GM19395 (cell line): ENCODE measurements at regions not wholly inside any gene's neighbourhood (a gene's known extent, or its start where the extent isn't known, plus 50 kb on each side); places are given as distances from the start of the nearest gene placed in this dataset.
"Not testable (repeated sequence)": the region's sequence is repeated elsewhere in the genome, so short reads cannot be mapped to it uniquely, and the experiment has no call there.

Source experiments
- ATAC-seq: cut with Tn5 transposase; IDR thresholded peaks from one replicate; pipeline ENCODE4 v1.9.1; 2021; ENCODE audit warnings: mild to moderate bottlenecking, moderate library complexity; ENCODE audit not compliant: unreplicated experiment

DNA sequence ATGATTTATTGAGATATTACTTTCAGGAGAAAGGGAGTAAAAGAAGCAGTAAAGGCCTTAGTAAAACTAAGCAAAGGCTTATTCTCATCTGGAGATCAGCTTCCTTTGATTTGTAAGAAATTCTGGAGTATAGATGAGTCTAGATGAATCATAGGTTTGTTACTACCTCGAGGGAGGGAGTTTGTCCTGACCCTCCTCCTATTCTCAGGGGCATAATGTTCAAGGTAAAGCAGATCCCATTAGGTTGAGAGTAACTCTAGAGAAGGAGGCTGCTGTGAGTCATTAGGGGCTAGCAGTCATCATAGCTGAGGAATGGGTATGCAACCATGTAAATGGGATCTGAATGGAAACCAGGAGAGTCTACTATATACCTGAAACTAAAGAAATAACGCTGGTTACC is 155.5 kb upstream of the MOCS2 start:
- ATAC-seq = no peak

DNA sequence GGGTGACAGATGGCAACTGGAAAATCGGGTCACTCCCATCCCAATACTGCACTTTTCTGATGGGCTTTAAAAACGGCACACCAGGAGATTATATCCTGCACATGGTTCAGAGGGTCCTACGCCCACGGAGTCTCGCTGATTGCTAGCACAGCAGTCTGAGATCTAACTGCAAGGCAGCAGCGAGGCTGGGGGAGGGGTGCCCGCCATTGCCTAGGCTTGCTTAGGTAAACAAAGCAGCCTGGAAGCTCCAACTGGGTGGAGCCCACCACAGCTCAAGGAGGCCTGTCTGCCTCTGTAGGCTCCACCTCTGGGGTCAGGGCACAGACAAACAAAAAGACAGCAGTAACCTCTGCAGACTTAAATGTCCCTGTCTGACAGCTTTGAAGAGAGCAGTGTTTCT is 158.7 kb upstream of the MOCS2 start:
- ATAC-seq = not testable (repeated sequence)

DNA sequence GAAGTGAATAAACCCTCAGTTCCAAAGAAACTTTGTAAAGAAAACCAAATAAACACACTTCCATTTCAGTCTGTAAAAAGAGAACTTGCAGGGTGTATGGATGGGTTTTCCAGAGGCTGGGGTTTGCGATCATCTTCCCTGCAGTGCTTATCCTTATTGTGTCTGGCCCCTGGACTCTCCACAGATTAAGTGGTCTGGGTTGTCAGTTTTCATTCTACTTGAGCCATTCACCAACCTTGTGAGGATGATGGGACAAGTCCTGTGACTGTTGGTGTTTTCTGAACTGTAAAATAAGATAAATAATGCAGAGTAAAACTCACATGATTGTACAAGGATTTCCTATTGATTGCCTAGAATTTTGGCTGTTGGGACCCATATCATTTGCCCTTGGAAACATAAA is 166.1 kb upstream of the MOCS2 start:
- no peak for ATAC-seq

DNA sequence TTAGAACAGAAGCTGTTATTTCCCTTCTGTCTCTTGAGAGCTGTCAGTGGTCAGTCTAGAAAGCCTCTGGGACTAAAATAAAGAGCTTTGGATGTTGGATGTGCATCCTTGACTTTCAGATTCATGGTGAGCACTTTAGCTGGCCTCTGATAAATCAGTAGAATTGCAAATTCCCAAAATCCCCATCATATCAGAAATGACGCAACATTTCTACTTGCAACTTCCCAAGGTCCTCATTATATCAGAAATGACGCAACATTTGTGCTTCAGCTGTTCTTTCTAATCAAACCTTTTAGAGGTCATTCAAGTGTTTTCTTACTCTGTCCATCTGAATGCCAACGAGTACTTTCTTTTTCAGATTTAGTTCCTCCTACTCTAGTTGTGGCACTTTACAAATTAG is 167.3 kb upstream of the MOCS2 start:
- no peak for ATAC-seq

DNA sequence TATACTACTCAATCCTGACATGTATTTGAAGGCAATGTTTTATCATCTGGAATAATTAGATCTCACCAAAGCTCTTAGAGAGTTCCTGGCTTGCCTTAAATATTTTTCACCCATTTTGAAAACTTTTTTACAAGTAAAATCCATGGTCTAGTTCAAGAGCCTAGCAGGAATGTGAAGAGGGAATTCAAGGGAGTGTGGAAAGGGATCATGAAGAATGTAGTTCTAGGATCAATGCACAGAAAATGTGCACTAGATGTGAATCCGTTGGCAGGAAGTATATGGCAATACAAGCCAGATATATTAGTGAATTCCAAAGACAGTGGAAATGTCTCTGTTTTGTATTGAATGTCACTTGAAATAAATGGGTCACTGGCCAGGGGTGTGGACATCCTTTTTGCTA is 167.9 kb upstream of the MOCS2 start:
- ATAC-seq = no peak

DNA sequence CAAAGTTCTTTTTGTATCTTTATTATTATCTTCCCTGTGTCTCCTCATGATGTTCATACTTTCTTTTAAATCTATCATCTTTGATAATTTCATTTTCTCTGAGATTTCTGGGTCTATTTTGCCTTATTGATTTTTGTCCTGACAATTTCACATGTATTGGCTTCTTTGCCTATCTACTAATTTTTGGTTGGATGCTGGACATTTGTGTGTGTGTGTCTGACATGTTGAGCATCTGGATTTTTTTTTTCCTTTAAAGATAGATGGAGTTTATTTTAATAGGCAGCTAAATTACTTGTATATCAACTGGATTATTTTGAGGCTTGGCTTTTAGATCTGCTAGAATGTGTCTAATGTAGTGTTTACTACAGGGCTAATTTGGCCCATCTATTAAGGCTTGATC is 178.0 kb upstream of the MOCS2 start:
- no peak for ATAC-seq

DNA sequence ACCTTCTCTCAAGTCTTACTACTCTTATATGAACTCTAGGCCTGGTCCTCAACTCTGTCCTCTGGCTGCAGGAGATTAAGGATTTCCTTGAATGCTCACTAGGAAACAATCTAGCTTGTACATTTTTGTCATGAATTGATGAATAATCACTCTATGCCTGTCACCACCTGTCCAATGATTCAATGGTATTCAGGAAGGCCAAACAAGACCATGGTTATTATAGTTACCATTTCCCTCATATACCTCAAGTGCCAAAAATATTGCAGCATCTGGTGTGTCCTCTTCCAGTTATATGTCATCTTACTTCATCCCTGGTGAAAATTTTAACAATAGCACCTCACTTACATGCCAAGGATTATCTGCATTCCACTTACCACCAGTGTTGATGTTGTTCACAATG is 179.0 kb upstream of the MOCS2 start:
- no peak for ATAC-seq

DNA sequence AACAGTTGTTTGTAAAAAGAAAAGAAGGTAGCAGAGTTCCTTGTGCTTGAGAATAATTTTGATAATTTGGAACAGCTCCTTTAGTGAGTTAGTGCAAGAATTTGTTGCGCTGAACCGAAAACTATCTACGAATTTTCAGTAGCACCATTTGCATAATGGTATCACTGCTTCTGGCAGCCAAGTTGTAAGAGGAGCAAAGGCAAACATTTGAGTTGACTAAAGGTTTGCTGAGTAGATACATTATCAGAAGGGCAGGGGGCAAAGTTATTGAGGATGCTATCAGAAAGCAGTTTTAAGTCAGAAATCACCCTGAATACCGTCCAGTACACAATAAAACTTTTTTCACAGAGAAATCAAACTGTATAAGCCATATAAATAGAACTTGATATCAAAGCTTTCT is 181.5 kb upstream of the MOCS2 start:
- no peak for ATAC-seq

DNA sequence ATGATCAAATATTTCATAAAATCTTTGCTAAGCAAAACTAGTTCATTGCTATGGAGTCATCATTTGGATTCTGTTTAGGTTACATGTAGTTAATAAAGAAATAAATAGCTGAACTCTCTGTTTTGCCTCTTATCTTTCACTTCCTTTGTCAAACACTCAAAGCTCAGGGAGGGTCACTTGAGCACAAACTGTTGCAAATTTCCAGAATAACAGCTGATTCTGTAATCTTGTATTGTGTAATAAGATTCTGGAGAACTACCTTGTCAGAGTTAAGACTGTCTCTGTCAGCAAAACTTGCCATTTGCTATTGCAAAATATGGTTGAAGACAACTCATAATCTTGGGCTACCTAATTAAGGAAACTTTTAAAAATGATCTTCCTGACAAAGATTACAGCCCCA is 182.0 kb upstream of the MOCS2 start:
- ATAC-seq = no peak

DNA sequence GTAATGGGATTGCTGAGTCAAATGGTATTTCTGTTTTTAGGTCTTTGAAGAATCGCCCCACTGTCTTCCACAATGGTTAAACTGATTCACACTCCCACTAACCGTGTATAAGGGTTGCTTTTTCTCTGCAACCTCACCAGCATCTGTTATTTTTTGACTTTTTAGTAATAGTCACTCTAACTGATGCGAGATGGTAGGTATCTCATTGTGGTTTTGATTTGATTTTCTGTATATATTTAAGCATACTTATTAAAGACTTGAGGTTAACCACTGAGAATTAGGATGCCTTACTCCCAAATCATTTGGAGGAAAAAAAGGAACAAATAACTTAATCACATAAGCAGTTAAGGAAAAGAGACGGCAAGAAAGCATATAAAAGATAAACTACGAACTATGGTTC is 181.6 kb upstream of the FST start:
- no peak for ATAC-seq

DNA sequence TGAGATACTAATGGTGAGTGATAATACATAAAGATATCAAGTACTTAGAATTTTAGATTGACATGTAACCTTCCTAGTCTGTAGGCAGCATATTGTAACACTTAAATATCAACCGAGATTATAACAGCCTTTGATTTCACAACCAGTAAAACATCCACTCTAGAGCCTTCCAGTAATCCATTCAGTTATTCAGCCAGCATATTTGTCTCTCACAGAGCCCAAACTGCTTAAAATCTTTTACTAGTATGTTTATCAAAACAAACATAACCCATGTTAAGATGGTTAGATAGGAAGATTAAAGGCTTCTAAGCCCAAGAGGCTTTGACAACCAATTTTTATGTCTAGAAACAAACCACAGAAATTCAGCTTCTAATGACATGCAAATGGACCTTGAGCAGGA is 177.9 kb upstream of the FST start:
- ATAC-seq = no peak

DNA sequence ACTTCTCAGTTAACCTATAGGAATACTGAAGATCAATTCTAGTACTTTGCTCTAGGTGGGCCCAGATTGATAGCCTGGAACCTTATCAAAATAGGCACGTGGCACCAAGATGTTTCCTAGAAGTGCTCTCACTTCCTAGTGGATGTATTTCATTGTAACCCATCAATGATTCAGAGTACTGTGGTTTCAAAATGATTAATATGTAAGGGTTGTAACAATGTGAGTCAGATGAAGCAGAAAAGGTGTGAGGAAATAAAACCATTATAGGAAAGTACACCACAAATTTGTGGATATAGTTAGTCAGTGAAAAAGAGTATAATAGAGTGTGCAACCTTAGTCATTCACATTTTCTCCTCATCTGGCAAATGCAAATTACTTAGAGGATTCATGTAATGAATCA is 177.3 kb upstream of the FST start:
- ATAC-seq = no peak

DNA sequence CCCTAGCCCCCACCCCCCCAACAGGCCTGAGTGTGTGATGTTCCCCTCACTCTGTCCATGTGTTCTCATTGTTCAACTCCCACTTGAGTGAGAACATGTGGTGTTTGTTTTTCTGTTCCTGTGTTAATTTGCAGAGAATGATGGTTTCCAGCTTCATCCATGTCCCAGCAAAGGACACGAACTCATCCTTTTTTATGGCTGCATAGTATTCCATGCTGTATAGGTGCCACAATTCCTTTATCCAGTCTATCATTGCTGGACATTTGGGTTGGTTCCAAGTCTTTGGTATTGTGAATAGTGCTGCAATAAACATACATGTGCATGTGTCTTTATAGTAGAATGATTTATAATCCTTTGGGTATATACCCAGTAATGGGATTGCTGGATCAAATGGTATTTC is 175.1 kb upstream of the FST start:
- ATAC-seq = not testable (repeated sequence)

DNA sequence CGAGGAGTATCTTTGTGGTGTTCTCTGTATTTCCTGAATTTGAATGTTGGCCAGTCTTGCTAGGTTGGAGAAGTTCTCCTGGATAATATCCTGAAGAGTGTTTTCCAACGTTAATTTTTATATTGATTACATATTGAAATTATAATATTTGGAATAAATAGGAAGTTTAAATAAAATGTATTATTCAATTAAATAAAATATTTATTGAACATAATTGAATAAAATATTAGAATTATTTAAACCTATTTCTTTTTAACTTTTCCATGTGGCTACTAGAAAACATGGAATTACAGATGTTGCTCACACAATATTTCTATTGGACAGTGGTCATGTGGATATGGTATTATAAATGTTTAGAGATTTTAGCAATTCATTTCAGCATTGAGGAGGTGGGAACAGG is 170.8 kb upstream of the FST start:
- no peak for ATAC-seq

DNA sequence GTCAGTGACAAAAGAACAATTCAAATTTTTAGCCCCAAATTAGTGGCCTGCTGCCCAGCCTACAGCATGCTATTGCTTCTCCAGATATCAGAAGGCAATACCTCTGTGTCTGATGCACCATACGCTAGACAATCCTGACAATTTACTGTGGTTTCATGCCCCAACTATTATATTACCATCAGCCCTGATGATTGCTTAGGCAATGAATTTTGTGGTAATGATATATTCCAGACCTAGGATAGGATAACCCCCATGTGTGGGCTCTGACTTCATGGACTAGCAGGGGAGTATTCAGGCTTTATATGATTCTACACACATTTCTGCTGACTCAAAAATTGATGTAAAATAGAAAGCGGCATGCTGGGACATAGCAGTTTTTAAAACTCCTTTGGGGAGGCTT is 168.7 kb upstream of the FST start:
- no peak for ATAC-seq

DNA sequence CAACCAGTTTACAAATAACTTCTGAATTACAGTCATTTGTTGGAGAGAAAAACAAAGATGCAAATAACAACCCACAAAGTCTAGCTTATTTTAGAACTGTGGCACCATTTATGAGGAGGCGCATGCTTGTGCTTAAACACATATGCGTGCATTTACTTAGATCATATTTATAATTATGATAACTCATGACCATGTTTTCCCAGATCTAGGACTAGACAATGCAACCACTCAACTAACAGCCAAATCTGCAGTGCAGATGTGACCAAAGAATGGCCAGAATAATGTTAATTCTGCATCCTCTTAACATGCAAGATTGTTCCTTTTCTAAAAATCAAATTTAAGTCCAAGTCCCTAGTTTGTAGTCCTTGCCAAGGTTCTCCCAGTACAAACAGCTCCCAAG is 167.3 kb upstream of the FST start:
- ATAC-seq = no peak

DNA sequence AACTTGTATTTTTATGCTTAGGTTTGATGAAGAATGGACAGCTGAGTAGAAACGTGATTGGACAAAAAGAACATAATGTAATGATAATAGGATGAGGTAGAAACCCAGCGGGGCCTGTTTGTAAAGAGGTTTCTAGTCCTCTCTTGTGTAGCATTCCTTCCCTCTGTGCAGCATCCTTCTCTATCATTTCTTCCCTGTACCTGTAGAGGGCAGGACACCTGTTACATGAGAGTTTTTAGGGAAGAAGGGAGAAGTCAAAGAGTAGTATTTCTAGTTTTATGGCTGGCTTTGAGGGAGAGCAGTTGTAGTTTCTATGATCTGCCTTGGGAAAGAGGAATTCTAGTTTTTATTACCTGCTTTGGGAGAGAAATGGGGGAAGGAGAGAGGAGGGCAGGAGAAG is 162.1 kb upstream of the FST start:
- no peak for ATAC-seq

DNA sequence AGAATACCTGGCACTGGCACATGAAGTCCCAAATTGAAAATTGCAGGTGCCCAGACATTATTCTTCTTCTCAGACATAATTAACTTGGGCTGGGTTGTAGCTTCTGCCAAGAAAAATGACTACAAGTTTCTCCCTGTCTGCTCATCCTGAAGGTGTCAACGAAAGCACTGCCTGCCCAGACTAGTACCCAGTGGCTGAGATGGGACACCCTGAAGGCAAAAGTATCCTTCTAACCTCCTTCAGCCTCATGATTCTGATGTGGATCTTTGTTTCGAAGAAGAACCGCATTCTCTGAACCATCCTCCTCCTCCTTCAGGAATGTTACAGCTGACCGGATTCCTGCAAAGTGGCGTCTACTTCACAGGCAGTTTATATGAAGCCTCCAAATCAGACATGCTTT is 161.1 kb upstream of the FST start:
- ATAC-seq = no peak

DNA sequence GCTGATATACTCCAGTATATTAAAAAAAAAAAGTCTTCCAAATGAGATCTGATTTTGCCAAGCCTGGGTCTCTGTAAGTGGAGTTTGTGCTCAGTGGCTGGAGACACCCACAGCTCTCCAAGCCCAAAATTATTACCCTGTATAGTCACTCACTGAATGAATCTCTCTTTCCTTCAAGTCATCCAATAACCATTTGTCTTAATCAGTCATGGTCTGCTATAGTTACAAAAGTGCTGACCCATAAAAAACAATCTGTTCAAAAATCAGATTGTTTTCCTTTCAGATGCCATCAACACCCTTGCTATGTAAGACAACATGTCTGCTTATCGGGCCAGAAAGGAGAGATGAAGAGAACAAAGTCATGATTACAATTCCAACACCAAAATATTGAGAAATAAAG is 159.4 kb upstream of the FST start:
- ATAC-seq = no peak

DNA sequence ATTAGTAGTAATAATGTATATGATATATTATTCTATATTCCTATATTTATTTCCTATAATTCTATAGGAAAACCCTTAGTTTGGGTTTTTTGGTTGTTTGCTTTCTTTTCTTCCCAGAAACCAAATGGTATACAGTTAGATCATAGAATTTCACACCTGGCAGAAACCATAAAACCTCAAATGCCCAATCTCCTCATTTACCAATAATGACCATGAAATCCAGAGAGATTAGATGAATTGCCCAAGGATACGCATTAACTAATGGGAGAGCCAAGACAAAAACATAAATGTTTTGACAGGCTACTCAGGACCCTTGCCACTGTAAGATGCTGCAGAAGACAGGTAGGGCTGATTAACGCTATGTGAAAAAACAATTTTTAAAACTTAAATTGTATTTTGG is 158.7 kb upstream of the FST start:
- no peak for ATAC-seq

DNA sequence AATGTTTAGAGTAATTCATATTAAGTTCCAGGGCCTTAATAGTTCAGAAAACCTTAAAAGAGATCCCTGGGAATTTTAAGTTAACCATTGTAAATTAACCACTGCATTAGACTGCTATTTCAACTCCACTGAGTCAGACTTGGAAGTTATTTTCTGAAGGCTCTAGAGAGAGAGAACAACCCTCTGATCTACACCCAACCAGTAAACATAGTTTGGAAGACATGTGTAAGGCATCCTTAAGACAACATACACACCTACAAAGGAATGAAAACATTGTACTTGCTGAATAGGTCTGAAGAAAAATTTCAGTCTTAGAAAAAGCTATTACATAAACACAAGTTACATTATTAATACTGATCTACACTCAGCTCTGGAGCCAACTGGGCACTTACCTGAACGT is 158.2 kb upstream of the FST start:
- no peak for ATAC-seq

DNA sequence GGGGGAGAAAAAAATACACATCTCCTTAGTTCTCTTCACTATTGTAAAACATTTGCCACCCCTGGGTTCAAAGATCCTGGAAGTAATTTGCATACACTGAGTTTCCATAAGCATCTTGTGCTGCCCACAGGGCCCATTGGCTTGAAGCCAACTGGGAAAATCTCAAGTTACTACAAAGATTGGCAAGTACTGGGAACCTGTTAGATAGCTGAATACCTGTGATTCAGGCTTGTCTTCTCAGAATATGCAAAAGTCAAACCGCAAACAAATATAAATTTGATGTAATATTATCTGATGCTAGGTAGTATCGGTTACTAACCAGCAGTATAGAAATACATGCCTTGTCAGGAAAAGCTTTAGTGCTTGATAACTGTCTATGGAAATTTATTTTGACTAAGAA is 156.9 kb upstream of the FST start:
- no peak for ATAC-seq

DNA sequence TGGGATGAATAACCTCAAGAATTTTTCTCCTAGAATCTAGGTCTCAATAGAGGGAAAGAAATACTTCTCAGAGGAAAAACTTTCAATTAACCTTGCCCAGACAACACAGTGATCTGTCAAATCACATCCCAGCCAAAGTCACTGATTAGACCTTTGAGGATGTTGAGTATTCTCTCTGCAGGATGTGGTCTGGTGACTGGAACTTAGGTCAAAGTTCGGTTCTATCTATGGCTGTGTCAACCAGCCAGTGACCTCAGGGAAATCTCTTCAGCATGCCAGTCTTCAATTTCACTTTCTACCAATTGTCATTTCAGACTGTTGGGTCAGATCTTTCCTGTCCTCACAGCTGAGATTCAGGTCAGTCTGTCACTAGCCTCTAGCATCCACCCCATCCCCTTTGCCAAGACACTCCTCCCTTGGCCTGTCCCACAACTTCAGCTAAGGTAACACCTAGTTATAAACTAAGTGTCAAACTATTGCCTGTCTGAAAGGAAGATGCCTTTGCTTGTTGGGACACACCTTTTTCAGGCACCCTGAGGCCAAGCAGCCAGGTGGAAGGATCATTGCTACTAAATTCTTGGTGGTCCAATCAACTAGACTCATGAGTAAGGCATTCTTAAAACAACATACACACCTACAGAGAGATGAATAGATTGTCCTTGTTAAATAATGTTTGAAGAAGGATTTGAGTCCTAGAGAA is 156.3 kb upstream of the FST start:
- no peak for ATAC-seq
